NT2/D1 (cell line): ENCODE measurements at regions not wholly inside any gene's neighbourhood (a gene's known extent, or its start where the extent isn't known, plus 50 kb on each side); places are given as distances from the start of the nearest gene placed in this dataset.

Experiments used
- SUZ12 ChIP-seq: IDR thresholded peaks from 2 replicates; pipeline ENCODE4 v1.6.1; 2011; ENCODE audit not compliant: insufficient read length, insufficient read depth; ENCODE audit errors: extremely low read depth
- YY1 ChIP-seq: IDR thresholded peaks from 2 replicates; pipeline ENCODE4 v1.6.1; 2011; ENCODE audit not compliant: insufficient read length, insufficient read depth
- ZNF274 ChIP-seq: IDR thresholded peaks from 2 replicates; pipeline ENCODE4 v1.6.1; 2011; ENCODE audit warnings: mild to moderate bottlenecking, low read depth, low read length

- TF ChIP-seq YY1 (no peak), ZNF274 (no peak), SUZ12 (no peak)
These were observed 162.6 kb upstream of the CCDC179 start for GRCh38 chr11:23022854-23023253.
